ENCODE measurements at regions not wholly inside any gene's neighbourhood (a gene's known extent, or its start where the extent isn't known, plus 50 kb on each side); places are given as distances from the start of the nearest gene placed in this dataset.

DNA sequence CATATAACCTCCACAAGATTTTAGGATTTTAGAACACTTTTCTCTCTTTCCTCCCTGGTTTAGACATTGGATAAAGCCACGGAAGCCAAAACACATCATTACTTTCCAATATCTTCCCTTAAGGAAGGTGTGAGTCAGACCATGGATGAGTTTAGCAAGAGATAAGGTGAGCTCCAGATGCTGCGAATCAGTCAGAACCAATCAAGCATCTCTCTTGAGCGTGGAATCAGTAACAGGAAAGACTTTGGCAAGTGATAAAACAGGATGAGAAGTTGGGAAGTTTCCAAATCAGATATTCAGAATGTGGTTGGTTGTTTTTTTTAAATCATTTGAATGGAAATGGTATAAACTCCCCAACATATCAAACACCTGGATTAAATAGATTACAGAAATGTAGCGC, 397.8 kb downstream of the EFNA5 start:
- BruUV-seq (replicated peaks) = no TSS peak
- POLR2A ChIA-PET = interaction anchor here (1.0 to 1.1 kb wide), 2 partner anchors 21 to 120 kb away, joined by 3 read pairs; no protein-coding TSS in a partner anchor

DNA sequence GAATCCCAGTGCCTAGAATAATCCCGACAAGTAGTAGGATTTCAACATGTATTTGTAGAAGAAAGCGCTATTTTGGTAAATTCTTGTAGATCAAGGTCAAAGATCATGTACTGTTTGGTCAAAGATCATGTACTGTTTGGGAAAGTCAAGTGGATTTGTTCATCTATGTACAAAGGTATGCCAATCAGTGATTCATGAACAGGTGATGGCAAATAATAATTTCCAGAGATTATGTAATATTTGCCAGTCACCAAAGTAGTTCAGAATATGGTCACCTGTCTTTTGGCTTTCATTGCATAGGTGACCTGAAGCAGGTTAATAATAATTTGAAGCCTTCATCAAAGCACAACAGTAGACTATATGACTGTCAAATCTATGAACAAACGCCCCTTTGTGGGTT, 398.2 kb downstream of the EFNA5 start:
- intact Hi-C loops (cut with micrococcal nuclease; ENCODE audit: unreplicated experiment) = no loop called here

More for the DNA sequence above, 397.8 kb downstream of the EFNA5 start:
- no peak for TF ChIP-seq EZH2phosphoT487 (IDR thresholded peaks at IDR 0.05; ENCODE audit: borderline replicate concordance, low read depth, low read length)
- TF ChIP-seq, protein P1, sequence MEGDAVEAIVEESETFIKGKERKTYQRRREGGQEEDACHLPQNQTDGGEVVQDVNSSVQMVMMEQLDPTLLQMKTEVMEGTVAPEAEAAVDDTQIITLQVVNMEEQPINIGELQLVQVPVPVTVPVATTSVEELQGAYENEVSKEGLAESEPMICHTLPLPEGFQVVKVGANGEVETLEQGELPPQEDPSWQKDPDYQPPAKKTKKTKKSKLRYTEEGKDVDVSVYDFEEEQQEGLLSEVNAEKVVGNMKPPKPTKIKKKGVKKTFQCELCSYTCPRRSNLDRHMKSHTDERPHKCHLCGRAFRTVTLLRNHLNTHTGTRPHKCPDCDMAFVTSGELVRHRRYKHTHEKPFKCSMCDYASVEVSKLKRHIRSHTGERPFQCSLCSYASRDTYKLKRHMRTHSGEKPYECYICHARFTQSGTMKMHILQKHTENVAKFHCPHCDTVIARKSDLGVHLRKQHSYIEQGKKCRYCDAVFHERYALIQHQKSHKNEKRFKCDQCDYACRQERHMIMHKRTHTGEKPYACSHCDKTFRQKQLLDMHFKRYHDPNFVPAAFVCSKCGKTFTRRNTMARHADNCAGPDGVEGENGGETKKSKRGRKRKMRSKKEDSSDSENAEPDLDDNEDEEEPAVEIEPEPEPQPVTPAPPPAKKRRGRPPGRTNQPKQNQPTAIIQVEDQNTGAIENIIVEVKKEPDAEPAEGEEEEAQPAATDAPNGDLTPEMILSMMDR (conservative IDR thresholded peaks at IDR 0.05; ENCODE audit: low read length) = no peak
- Histone ChIP-seq H3K79me2 (ENCODE audit: insufficient read depth, low read depth, low read length) (no peaks in the 10 kb centered on the region), H3K27ac (ENCODE audit: low read depth, low read length, poor library complexity, severe bottlenecking) (no peak overlapping the region), H3K4me1 (ENCODE audit: insufficient read depth, low read length, poor library complexity, severe bottlenecking) (no peaks in the 10 kb centered on the region), H3K36me3 (ENCODE audit: insufficient read depth, low read length) (no peaks in the 10 kb centered on the region), H4K20me1 (ENCODE audit: insufficient read depth, low read length) (no peaks in the 10 kb centered on the region), H3K9me3 (ENCODE audit: low read length) (no peaks in the 10 kb centered on the region), H3K9me2 (ENCODE audit: insufficient read depth, low read length) (no peaks in the 10 kb centered on the region), H2AFZ (ENCODE audit: low read length) (no peak overlapping the region), H3K4me2 (ENCODE audit: low read length) (no peak overlapping the region), H3K4me3 (ENCODE audit: low read depth, low read length, poor library complexity, severe bottlenecking) (no peak overlapping the region)
- CTCF ChIA-PET (ENCODE audit: unreplicated experiment) = no interaction called here
- intact Hi-C loops (cut with micrococcal nuclease; ENCODE audit: unreplicated experiment) = no loop called here
- no peak for DNase-seq (ENCODE audit: low spot score)

More for the DNA sequence above, 398.2 kb downstream of the EFNA5 start:
- H3K27ac ChIP-seq (ENCODE audit: low read depth, low read length, poor library complexity, severe bottlenecking) = no peak overlapping the region
- H3K36me3 ChIP-seq (ENCODE audit: insufficient read depth, low read length) = no peaks in the 10 kb centered on the region
- no peak overlapping the region for H3K4me3 ChIP-seq (ENCODE audit: low read depth, low read length, poor library complexity, severe bottlenecking)
- no TSS peak for BruUV-seq (replicated peaks)
- no peaks in the 10 kb centered on the region for H3K4me1 ChIP-seq (ENCODE audit: insufficient read depth, low read length, poor library complexity, severe bottlenecking)
- H3K9me3 ChIP-seq (ENCODE audit: low read length) = no peaks in the 10 kb centered on the region
- no peak overlapping the region for H2AFZ ChIP-seq (ENCODE audit: low read length)
- ChIA-PET CTCF (ENCODE audit: unreplicated experiment) (no interaction called here), POLR2A (interaction anchor here (1.0 to 1.1 kb wide), 2 partner anchors 21 to 120 kb away, joined by 3 read pairs; no protein-coding TSS in a partner anchor)
- TF ChIP-seq EZH2phosphoT487 (IDR thresholded peaks at IDR 0.05; ENCODE audit: borderline replicate concordance, low read depth, low read length) = no peak
- TF ChIP-seq, protein P1 (conservative IDR thresholded peaks at IDR 0.05; ENCODE audit: low read length) = no peak
- H3K9me2 ChIP-seq (ENCODE audit: insufficient read depth, low read length) = no peaks in the 10 kb centered on the region
- H3K4me2 ChIP-seq (ENCODE audit: low read length) = no peak overlapping the region
- no peaks in the 10 kb centered on the region for H3K79me2 ChIP-seq (ENCODE audit: insufficient read depth, low read depth, low read length)
- H4K20me1 ChIP-seq (ENCODE audit: insufficient read depth, low read length) = no peaks in the 10 kb centered on the region
- DNase-seq (ENCODE audit: low spot score) = no peak
